NCI-H69 (cell line): ENCODE measurements at regions not wholly inside any gene's neighbourhood (a gene's known extent, or its start where the extent isn't known, plus 50 kb on each side); places are given as distances from the start of the nearest gene placed in this dataset.
"Not testable (repeated sequence)": the region's sequence is repeated elsewhere in the genome, so short reads cannot be mapped to it uniquely, and the experiment has no call there.

ENCODE experiments used
- DNase-seq: peaks from one replicate; lab custom pipeline; 2025; lab: John Stamatoyannopoulos, UW

- no peak for DNase-seq
Observed at GRCh38 chr7:9071160-9071762, 637.9 kb downstream of the NXPH1 start.

GRCh38 chr7:9075774-9076173 lies 642.4 kb downstream of the NXPH1 start:
- not testable (repeated sequence) for DNase-seq

GRCh38 chr7:9082203-9082602 lies 648.8 kb downstream of the NXPH1 start:
- no peak for DNase-seq

GRCh38 chr7:9083837-9084236 lies 650.4 kb downstream of the NXPH1 start:
- DNase-seq, result no peak

- no peak for DNase-seq
Observed at GRCh38 chr7:9091282-9091681, 657.9 kb downstream of the NXPH1 start.

GRCh38 chr7:9097565-9098060 lies 664.2 kb downstream of the NXPH1 start:
- peak; percentile 13 for DNase-seq

- no peak for DNase-seq
Observed at GRCh38 chr7:9100289-9100688, 666.9 kb downstream of the NXPH1 start.

- DNase-seq, result no peak
Observed at GRCh38 chr7:9102846-9103245, 669.4 kb downstream of the NXPH1 start.

GRCh38 chr7:9106747-9107146 lies 673.3 kb downstream of the NXPH1 start:
- no peak for DNase-seq

- peak; percentile 28 for DNase-seq
Observed at GRCh38 chr7:9120331-9120730, 686.9 kb downstream of the NXPH1 start.

GRCh38 chr7:9124320-9124719 lies 690.9 kb downstream of the NXPH1 start:
- DNase-seq, result peak; percentile 50

- no peak for DNase-seq
Observed at GRCh38 chr7:9125246-9125645, 691.8 kb downstream of the NXPH1 start.

GRCh38 chr7:9127901-9128300 lies 694.5 kb downstream of the NXPH1 start:
- DNase-seq, result no peak

- no peak for DNase-seq
Observed at GRCh38 chr7:9148687-9149086, 715.3 kb downstream of the NXPH1 start.

GRCh38 chr7:9149499-9150082 lies 716.2 kb downstream of the NXPH1 start:
- DNase-seq, result no peak

- DNase-seq, result not testable (repeated sequence)
Observed at GRCh38 chr7:9163691-9164090, 730.3 kb downstream of the NXPH1 start.

GRCh38 chr7:9175871-9176270 lies 742.5 kb downstream of the NXPH1 start:
- no peak for DNase-seq

GRCh38 chr7:9181356-9181755 lies 747.9 kb downstream of the NXPH1 start:
- DNase-seq, result no peak

GRCh38 chr7:9186730-9187129 lies 753.3 kb downstream of the NXPH1 start:
- DNase-seq, result no peak

- DNase-seq, result peak; percentile 99
Observed at GRCh38 chr7:9189703-9190102, 756.3 kb downstream of the NXPH1 start.

- no peak for DNase-seq
Observed at GRCh38 chr7:9192969-9193368, 759.6 kb downstream of the NXPH1 start.

GRCh38 chr7:9200626-9201025 lies 767.2 kb downstream of the NXPH1 start:
- DNase-seq, result peak; percentile 96

- DNase-seq, result peak; percentile 97
Observed at GRCh38 chr7:9201928-9202327, 768.5 kb downstream of the NXPH1 start.

GRCh38 chr7:9204571-9204970 lies 771.2 kb downstream of the NXPH1 start:
- no peak for DNase-seq
